C4-2B (cell line): ENCODE measurements at regions not wholly inside any gene's neighbourhood (a gene's known extent, or its start where the extent isn't known, plus 50 kb on each side); places are given as distances from the start of the nearest gene placed in this dataset.

ENCODE experiments used
- H3K27ac ChIP-seq: fragments of 450-650 bp; 2 replicates; pipeline ENCODE4 v1.5.1; 2017
- CTCF ChIP-seq: fragments of 450-650 bp; conservative IDR thresholded peaks from 2 replicates; pipeline ENCODE4 v1.5.1; 2017; ENCODE audit warnings: mild to moderate bottlenecking
- ZFX ChIP-seq: fragments of 450-650 bp; IDR thresholded peaks from 2 replicates; pipeline ENCODE4 v1.6.1; 2017

- H3K27ac ChIP-seq: no peak overlapping the region
- TF ChIP-seq ZFX (no peak), CTCF (no peak; the same call in 1 of the 2 replicates)
Measured at GRCh38 chr16:51049678-51050376, 101.2 kb downstream of the SALL1 start.

- H3K27ac ChIP-seq: no peak overlapping the region
- TF ChIP-seq CTCF: no peak
- no peak for TF ChIP-seq ZFX
Measured at GRCh38 chr16:51049276-51049675, 101.8 kb downstream of the SALL1 start.

GRCh38 chr16:51048544-51048943 is 102.5 kb downstream of the SALL1 start:
- H3K27ac ChIP-seq: no peak overlapping the region
- TF ChIP-seq CTCF (no peak), ZFX (no peak)

GRCh38 chr16:51045794-51046193 is 105.3 kb downstream of the SALL1 start:
- H3K27ac ChIP-seq: no peak overlapping the region
- TF ChIP-seq CTCF: no peak
- TF ChIP-seq ZFX: no peak

GRCh38 chr16:51045186-51045585 is 105.9 kb downstream of the SALL1 start:
- TF ChIP-seq CTCF (no peak), ZFX (no peak)
- H3K27ac ChIP-seq: no peak overlapping the region

GRCh38 chr16:51041546-51041945 is 109.5 kb downstream of the SALL1 start:
- TF ChIP-seq CTCF (no peak), ZFX (no peak)

GRCh38 chr16:51040637-51041036 is 110.4 kb downstream of the SALL1 start:
- H3K27ac ChIP-seq: no peak overlapping the region
- TF ChIP-seq ZFX (no peak), CTCF (no peak)

More at GRCh38 chr16:51041546-51041945, 109.5 kb downstream of the SALL1 start:
- no peak overlapping the region for H3K27ac ChIP-seq
